HG03460 (cell line): ENCODE measurements at regions not wholly inside any gene's neighbourhood (a gene's known extent, or its start where the extent isn't known, plus 50 kb on each side); places are given as distances from the start of the nearest gene placed in this dataset.

Experiments used
- ATAC-seq: cut with Tn5 transposase; IDR thresholded peaks from one replicate; pipeline ENCODE4 v1.9.1; 2021; ENCODE audit not compliant: unreplicated experiment

GRCh38 chr1:90092441-90092840 is 97.5 kb downstream of the ZNF326 start:
- ATAC-seq, result no peak
